Esophagus squamous epithelium (tissue), 5 donors: ENCODE measurements at regions not wholly inside any gene's neighbourhood (a gene's known extent, or its start where the extent isn't known, plus 50 kb on each side); places are given as distances from the start of the nearest gene placed in this dataset.

Experiments
- DNase-seq: peaks from one replicate; lab custom pipeline; 2025; lab: John Stamatoyannopoulos, UW
- H3K27ac ChIP-seq, 4 donors: fragments of 200-600 bp; sonication (generic); one replicate each; pipeline ENCODE4 v1.5.1; 2016 to 2019; ENCODE audit warnings: mild to moderate bottlenecking in 1 of 4
- H3K27me3 ChIP-seq, 4 donors: fragments of 200-600 bp; sonication (generic); 1 replicate in 3 of 4; 2 replicates in 1 of 4; pipeline versions ENCODE4 v1.5.1 to v1.6.0; 2017 to 2021; ENCODE audit warnings: antibody characterized with exemption in 1 of 4
- H3K36me3 ChIP-seq, 3 donors: fragments of 200-600 bp; sonication (generic); one replicate each; pipeline ENCODE4 v1.5.1; 2016 to 2019
- H3K4me1 ChIP-seq, 3 donors: fragments of 200-600 bp; sonication (generic); one replicate each; pipeline ENCODE4 v1.5.1; 2017 to 2019
- H3K4me3 ChIP-seq, 4 donors: fragments of 200-600 bp; sonication (generic); 1 replicate in 3 of 4; 2 replicates in 1 of 4; pipeline ENCODE4 v1.5.1; 2016 to 2019; ENCODE audit warnings: mild to moderate bottlenecking in 2 of 4, moderate library complexity in 1 of 4
- H3K9me3 ChIP-seq, 3 donors: fragments of 200-600 bp; sonication (generic); one replicate each; pipeline ENCODE4 v1.5.1; 2016 to 2019
- POLR2A ChIP-seq, 4 donors: fragments of 450-650 bp; IDR thresholded peaks; one replicate each; pipeline ENCODE4 v1.6.1; 2017; ENCODE audit warnings: antibody characterized with exemption in 4 of 4, mild to moderate bottlenecking in 4 of 4, moderate library complexity in 3 of 4
- WGBS, 2 donors: methylation state at CpG; one replicate each; pipeline ENCODE4 v1.1.5; 2018; 5-methylcytosine and 5-hydroxymethylcytosine counted together
- intact Hi-C: fragments of 100-400 bp; cut with DNase I; formaldehyde crosslinking; loops from one replicate; pipeline ENCODE4 v1.15.0; 2022
- TF ChIP-seq, protein P1 (sequence below), 6 experiments: fragments of 450-650 bp in 4 of 6; fragments of 200-600 bp in 2 of 6; sonication (generic) in 2 of 6; IDR thresholded peaks; one replicate each; pipeline ENCODE4 v1.5.1; 2016 to 2019; ENCODE audit warnings: antibody characterized with exemption in 6 of 6, mild to moderate bottlenecking in 4 of 6, moderate library complexity in 4 of 6
- donor health status: DM: yes; HTN: yes; CAD: no.

DNA sequence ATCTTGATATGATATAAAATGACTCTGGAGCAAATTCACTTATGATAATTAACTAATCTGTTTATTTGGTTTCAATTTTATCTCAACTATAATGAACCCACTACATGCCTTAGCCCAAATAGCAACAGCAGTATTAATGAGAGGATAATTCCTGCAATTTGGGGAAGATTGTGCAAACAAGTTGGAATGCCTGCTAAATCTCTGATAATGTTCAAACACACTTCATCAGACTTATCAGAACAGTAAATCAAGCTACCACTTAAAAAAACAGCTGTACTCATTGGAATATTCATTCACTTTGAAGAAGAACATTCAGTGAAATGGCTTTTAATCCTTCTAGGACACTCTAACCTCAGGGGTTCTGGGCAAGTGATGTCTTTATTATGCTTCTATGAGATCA is 85.4 kb downstream of the CBLN4 start:
- Histone ChIP-seq H3K27ac (no peak overlapping the region), H3K4me1 (no peaks in the 10 kb centered on the region), H3K9me3 (no peaks in the 10 kb centered on the region), H3K36me3 (no peaks in the 10 kb centered on the region), H3K27me3 (no peaks in the 10 kb centered on the region), H3K4me3 (no peak overlapping the region)
- intact Hi-C loops: no loop called here
- TF ChIP-seq, protein P1, sequence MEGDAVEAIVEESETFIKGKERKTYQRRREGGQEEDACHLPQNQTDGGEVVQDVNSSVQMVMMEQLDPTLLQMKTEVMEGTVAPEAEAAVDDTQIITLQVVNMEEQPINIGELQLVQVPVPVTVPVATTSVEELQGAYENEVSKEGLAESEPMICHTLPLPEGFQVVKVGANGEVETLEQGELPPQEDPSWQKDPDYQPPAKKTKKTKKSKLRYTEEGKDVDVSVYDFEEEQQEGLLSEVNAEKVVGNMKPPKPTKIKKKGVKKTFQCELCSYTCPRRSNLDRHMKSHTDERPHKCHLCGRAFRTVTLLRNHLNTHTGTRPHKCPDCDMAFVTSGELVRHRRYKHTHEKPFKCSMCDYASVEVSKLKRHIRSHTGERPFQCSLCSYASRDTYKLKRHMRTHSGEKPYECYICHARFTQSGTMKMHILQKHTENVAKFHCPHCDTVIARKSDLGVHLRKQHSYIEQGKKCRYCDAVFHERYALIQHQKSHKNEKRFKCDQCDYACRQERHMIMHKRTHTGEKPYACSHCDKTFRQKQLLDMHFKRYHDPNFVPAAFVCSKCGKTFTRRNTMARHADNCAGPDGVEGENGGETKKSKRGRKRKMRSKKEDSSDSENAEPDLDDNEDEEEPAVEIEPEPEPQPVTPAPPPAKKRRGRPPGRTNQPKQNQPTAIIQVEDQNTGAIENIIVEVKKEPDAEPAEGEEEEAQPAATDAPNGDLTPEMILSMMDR (IDR thresholded peaks at IDR 0.05): no peak
- no peak for TF ChIP-seq POLR2A (IDR thresholded peaks at IDR 0.05)
- no peak for DNase-seq

GRCh38 chr20:55919319-55919718 is 86.0 kb downstream of the CBLN4 start:
- 0 to 29% methylated on average over 1 of the region's 1 CpG for WGBS, 2 donors
- Histone ChIP-seq H3K4me3 (no peak overlapping the region), H3K4me1 (no peaks in the 10 kb centered on the region), H3K9me3 (no peaks in the 10 kb centered on the region), H3K27ac (no peak overlapping the region), H3K27me3 (no peaks in the 10 kb centered on the region), H3K36me3 (no peaks in the 10 kb centered on the region)
- intact Hi-C loops: no loop called here
- no peak for TF ChIP-seq POLR2A (IDR thresholded peaks at IDR 0.05)
- TF ChIP-seq, protein P1 (IDR thresholded peaks at IDR 0.05): no peak
- DNase-seq: no peak

- Histone ChIP-seq H3K36me3 (no peaks in the 10 kb centered on the region), H3K4me3 (no peak overlapping the region), H3K9me3 (no peaks in the 10 kb centered on the region), H3K27me3 (no peaks in the 10 kb centered on the region), H3K4me1 (no peaks in the 10 kb centered on the region), H3K27ac (no peak overlapping the region)
- intact Hi-C loops: no loop called here
- TF ChIP-seq, protein P1 (IDR thresholded peaks at IDR 0.05): no peak
- TF ChIP-seq POLR2A (IDR thresholded peaks at IDR 0.05): no peak
- WGBS, 2 donors: 74 to 87% methylated on average over 2 of the region's 2 CpGs
- DNase-seq: no peak
Measured at GRCh38 chr20:55918471-55918870, 86.8 kb downstream of the CBLN4 start.

GRCh38 chr20:55893031-55893430 is 112.3 kb downstream of the CBLN4 start:
- H3K27ac ChIP-seq: no peak overlapping the region
- peaks cover 0 to 4% (median 0%) of the 10 kb centered on the region in 3 donors for H3K9me3 ChIP-seq
- DNase-seq: no peak
- TF ChIP-seq, protein P1 (IDR thresholded peaks at IDR 0.05): no peak
- intact Hi-C loops: no loop called here
- H3K27me3 ChIP-seq: no peaks in the 10 kb centered on the region
- no peaks in the 10 kb centered on the region for H3K4me1 ChIP-seq
- H3K4me3 ChIP-seq: no peak overlapping the region
- no peaks in the 10 kb centered on the region for H3K36me3 ChIP-seq

DNA sequence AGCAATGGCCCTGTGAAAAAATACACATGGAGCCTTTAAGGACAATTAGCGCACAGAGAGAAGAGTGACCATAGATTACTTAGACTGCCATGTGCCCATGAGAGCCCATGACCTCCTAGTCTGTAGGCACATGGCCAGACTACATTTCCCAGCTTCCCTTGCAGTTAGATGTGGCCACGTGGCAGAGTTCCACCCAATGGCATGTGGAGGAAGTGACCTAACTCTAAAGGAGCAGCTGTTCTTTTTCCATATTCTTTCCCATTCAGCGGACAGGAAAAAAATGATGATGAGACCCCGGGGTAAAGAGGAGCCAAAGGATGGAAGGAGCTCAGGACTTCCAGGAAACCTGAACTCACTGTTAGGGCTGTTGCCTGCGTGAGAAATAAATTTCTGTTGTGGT is 116.6 kb downstream of the CBLN4 start:
- no peaks in the 10 kb centered on the region for H3K27me3 ChIP-seq
- intact Hi-C loops: no loop called here
- H3K4me3 ChIP-seq: no peak overlapping the region
- TF ChIP-seq, protein P1 (IDR thresholded peaks at IDR 0.05): no peak
- TF ChIP-seq POLR2A (IDR thresholded peaks at IDR 0.05): no peak
- DNase-seq: no peak
- no peaks in the 10 kb centered on the region for H3K9me3 ChIP-seq
- 70 to 72% methylated on average over 5 of the region's 5 CpGs for WGBS, 2 donors
- no peaks in the 10 kb centered on the region for H3K4me1 ChIP-seq
- H3K27ac ChIP-seq: no peak overlapping the region
- no peaks in the 10 kb centered on the region for H3K36me3 ChIP-seq
